ENCODE measurements at regions not wholly inside any gene's neighbourhood (a gene's known extent, or its start where the extent isn't known, plus 50 kb on each side); places are given as distances from the start of the nearest gene placed in this dataset.

DNA sequence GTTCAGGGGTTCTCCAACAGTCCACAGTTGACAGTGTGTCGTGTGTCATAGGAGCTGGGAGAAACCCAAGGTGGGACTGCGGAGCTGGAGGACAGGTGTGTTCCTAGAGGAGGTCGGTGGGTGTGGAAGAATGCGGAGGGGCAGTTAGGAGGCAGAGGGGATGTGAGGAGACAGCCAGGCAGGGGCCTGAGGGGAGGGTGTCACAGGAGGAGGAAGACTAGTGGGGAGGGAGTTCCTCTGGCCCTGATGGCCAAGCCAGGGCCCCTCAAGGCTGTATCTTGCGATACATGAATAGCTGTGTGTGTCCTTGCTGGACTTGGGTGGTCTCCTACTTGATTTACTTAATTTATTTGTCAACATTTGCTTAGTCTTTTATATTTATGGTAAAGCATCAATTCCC is 519.6 kb upstream of the HS6ST1 start:
- no peak overlapping the region for H3K4me3 ChIP-seq (replicated peaks; ENCODE audit: low read depth, low read length)
- TF ChIP-seq, protein P1, sequence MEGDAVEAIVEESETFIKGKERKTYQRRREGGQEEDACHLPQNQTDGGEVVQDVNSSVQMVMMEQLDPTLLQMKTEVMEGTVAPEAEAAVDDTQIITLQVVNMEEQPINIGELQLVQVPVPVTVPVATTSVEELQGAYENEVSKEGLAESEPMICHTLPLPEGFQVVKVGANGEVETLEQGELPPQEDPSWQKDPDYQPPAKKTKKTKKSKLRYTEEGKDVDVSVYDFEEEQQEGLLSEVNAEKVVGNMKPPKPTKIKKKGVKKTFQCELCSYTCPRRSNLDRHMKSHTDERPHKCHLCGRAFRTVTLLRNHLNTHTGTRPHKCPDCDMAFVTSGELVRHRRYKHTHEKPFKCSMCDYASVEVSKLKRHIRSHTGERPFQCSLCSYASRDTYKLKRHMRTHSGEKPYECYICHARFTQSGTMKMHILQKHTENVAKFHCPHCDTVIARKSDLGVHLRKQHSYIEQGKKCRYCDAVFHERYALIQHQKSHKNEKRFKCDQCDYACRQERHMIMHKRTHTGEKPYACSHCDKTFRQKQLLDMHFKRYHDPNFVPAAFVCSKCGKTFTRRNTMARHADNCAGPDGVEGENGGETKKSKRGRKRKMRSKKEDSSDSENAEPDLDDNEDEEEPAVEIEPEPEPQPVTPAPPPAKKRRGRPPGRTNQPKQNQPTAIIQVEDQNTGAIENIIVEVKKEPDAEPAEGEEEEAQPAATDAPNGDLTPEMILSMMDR (IDR thresholded peaks at IDR 0.05; ENCODE audit: low read depth, low read length, missing control alignments) = no peak
- DNase-seq (ENCODE audit: extremely low read depth, low read depth) = no peak

DNA sequence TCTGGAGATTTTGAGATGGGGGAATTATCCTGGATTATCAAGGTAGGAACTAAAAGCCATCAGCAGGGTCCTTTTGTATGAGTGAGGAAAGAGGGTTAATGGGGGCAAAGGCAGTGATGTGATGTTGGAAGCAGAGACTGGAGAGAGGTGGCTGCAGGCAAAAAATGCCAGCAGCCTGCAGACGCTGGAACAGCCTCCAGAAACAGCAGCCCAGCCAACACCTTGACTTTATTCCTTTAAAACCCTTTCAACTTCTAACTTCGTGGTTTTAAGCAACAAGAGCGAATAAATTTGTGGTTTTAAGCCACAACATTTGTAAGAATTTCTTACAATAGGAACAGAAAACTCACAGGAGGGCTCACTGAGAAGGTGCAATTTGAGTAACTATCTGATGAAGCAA is 523.1 kb upstream of the HS6ST1 start:
- no peak for DNase-seq (ENCODE audit: extremely low read depth, low read depth)
- no peak overlapping the region for H3K4me3 ChIP-seq (replicated peaks; ENCODE audit: low read depth, low read length)
- TF ChIP-seq, protein P1 (IDR thresholded peaks at IDR 0.05; ENCODE audit: low read depth, low read length, missing control alignments) = no peak

DNA sequence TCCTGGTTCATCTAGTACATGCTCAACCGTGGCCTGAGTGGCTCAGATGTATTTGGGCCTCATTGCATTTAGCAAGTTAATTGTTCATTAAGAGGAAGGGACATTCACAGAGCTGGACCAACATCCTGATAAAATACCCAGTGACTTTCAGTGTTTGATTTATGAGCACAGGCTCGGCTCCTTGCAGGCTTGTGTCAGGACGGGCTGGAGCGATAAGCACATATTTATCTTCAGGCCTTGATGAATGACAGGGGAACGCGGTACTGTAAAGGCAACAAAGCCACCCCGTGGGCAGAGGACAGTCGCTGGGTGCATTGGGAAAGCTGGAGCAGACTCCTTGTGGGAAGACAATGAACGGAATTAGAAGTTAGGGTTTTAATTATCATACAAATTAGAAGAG is 548.6 kb upstream of the HS6ST1 start:
- no peak overlapping the region for H3K4me3 ChIP-seq (replicated peaks; ENCODE audit: low read depth, low read length)
- no peak for DNase-seq (ENCODE audit: extremely low read depth, low read depth)
- TF ChIP-seq, protein P1 (IDR thresholded peaks at IDR 0.05; ENCODE audit: low read depth, low read length, missing control alignments) = no peak

DNA sequence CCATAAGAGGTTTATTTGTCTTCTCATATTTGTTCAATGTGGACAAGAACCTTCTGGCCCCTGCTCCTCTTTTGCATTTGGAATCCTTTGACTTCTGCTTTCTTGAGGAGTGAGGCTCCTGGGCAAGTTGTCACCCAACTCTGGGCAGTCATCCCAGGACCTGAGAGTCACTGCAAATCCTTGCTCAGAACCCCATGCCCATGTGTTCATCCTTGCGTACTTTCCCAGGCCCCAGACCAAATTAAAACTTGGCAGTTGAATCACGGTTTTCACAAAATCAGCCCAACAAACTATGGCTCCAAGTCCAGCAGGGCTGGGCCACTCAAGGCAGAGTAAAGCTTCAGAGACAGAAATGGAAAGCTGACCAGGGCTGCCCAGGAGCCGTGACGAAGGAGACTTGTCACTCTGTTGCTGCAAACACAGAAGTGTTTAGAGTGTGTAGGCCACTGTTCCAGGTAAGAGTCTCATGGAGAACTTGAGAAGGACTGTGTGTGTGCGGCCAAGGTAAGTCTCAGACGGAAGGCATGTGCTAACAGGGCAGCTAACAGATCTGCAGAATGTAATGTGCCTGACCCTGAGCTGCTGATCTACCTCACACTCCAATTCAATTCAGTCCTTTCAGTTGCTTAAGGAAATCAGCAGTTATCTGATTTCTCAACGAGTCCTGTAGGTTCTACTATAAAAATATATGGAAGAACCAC is 549.4 kb upstream of the HS6ST1 start:
- TF ChIP-seq, protein P1 (IDR thresholded peaks at IDR 0.05; ENCODE audit: low read depth, low read length, missing control alignments) = no peak
- DNase-seq (ENCODE audit: extremely low read depth, low read depth) = no peak
- no peak overlapping the region for H3K4me3 ChIP-seq (replicated peaks; ENCODE audit: low read depth, low read length)

DNA sequence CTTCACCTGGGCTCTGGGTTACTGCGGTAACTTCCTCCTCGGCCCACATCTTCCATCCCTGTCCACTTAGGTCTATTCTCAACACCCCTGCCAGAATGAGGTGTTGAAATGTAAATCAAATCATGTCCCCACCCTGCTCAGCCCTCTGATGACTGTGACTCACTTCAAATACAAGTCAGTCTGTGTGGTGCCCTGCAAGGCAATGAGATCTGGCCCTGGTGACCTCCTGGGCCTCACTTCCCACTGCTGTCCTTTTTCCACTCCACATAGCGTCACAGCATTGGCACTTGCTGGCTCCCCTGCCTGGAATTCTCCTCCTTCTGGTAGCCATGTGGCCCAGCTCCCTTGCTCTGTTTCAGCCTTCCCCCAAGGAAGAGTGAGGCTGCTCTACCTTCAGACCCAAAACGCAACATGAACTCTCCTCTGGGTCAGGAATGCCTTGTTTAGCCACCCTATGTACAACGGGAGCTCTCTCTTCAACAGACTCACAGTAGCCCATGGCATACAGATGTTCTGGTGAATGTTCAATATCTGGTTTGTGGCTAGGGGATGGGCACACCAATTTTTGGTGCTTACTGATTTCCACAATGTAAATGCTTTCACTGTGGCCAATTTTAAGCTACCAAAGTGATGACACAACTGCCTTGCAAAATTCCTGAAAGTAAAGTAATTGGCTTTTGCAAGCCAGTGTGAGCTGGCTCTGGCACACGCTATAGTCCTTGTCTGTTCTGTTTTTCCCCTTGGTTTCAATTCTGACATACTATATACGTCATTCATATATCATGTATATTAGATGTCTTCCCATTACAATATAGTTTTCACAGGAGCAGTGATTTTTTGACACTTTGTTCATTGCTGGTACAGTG is 550.3 kb upstream of the HS6ST1 start:
- TF ChIP-seq, protein P1 (IDR thresholded peaks at IDR 0.05; ENCODE audit: low read depth, low read length, missing control alignments) = no peak
- no peak for DNase-seq (ENCODE audit: extremely low read depth, low read depth)
- H3K4me3 ChIP-seq (replicated peaks; ENCODE audit: low read depth, low read length) = no peak overlapping the region

DNA sequence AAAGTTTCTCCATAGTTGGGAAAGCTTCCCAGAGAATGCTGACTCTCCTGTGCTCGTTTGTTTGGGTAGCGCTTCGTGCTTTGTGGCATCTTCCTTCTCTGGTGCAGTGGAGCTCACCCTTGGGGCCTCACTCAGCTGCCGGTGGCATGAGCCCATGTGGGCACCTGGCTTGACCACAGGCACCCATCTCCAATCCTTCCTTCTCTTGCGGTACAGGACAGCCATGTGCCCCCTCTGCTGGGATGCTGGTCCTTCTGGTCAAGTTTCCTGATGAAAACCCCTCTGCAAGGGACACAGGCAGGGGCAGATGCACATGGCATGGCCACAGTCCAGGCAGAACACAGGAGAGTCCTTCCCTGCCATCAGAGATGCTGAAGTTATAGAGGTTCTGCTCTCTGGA is 555.9 kb upstream of the HS6ST1 start:
- TF ChIP-seq, protein P1 (IDR thresholded peaks at IDR 0.05; ENCODE audit: low read depth, low read length, missing control alignments) = no peak
- no peak overlapping the region for H3K4me3 ChIP-seq (replicated peaks; ENCODE audit: low read depth, low read length)
- no peak for DNase-seq (ENCODE audit: extremely low read depth, low read depth)
